Liver (tissue), 8 donors: ENCODE measurements at regions not wholly inside any gene's neighbourhood (a gene's known extent, or its start where the extent isn't known, plus 50 kb on each side); places are given as distances from the start of the nearest gene placed in this dataset.

Experiments
- DNase-seq: peaks from one replicate; pipeline ENCODE4 v3.0.0-alpha.2; 2017; ENCODE audit warnings: low spot score
- H3K27ac ChIP-seq, 2 donors: one replicate each; pipeline ENCODE4 v1.7.0; 2013; ENCODE audit warnings: inconsistent platforms in 2 of 2, low read length in 2 of 2, control low read depth in 1 of 2, low read depth in 1 of 2, mild to moderate bottlenecking in 1 of 2
- H3K27me3 ChIP-seq, 4 donors: one replicate each; pipeline versions ENCODE4 v1.6.1 to v1.7.0; 2013; ENCODE audit warnings: low read length in 3 of 4, inconsistent platforms in 1 of 4, mild to moderate bottlenecking in 1 of 4, moderate library complexity in 1 of 4; ENCODE audit not compliant: control insufficient read depth in 4 of 4, insufficient read depth in 4 of 4
- H3K36me3 ChIP-seq, 4 donors: one replicate each; pipeline versions ENCODE4 v1.6.1 to v1.7.0; 2013; ENCODE audit warnings: low read length in 3 of 4, mild to moderate bottlenecking in 3 of 4, low read depth in 1 of 4, moderate library complexity in 1 of 4; ENCODE audit not compliant: control insufficient read depth in 4 of 4, insufficient read depth in 3 of 4
- H3K4me1 ChIP-seq, 4 donors: one replicate each; pipeline versions ENCODE4 v1.6.1 to v1.7.0; 2013; ENCODE audit warnings: low read length in 3 of 4, mild to moderate bottlenecking in 3 of 4, moderate library complexity in 1 of 4; ENCODE audit not compliant: control insufficient read depth in 4 of 4, insufficient read depth in 4 of 4
- H3K4me3 ChIP-seq, 3 donors: one replicate each; pipeline versions ENCODE4 v1.6.1 to v1.7.0; 2013; ENCODE audit warnings: low read length in 3 of 3, control low read depth in 1 of 3, low read depth in 1 of 3, mild to moderate bottlenecking in 1 of 3
- H3K9ac ChIP-seq, 2 donors: one replicate each; pipeline ENCODE4 v1.7.0; 2013; ENCODE audit warnings: low read length in 2 of 2, mild to moderate bottlenecking in 2 of 2, moderate library complexity in 2 of 2, control low read depth in 1 of 2, low read depth in 1 of 2
- H3K9me3 ChIP-seq, 4 donors: one replicate each; pipeline versions ENCODE4 v1.6.1 to v1.7.0; 2013; ENCODE audit warnings: low read length in 3 of 4; ENCODE audit not compliant: control insufficient read depth in 4 of 4
- EGR1 ChIP-seq, 2 donors: IDR thresholded peaks; 2 replicates each; pipeline ENCODE4 v1.6.1; 2016 to 2018; ENCODE audit warnings: antibody characterized with exemption in 2 of 2, low read depth in 2 of 2
- FOXA1 ChIP-seq: IDR thresholded peaks from 2 replicates; pipeline ENCODE4 v1.6.1; 2016; ENCODE audit warnings: antibody characterized with exemption
- FOXA2 ChIP-seq: IDR thresholded peaks from 2 replicates; pipeline ENCODE4 v1.6.1; 2016; ENCODE audit warnings: antibody characterized with exemption
- GABPA ChIP-seq, 2 donors: IDR thresholded peaks in 1 of 2; conservative IDR thresholded peaks in 1 of 2; 2 replicates each; pipeline ENCODE4 v1.6.1; 2016; ENCODE audit warnings: antibody characterized with exemption in 2 of 2, mild to moderate bottlenecking in 1 of 2, moderate library complexity in 1 of 2
- HNF4A ChIP-seq, 2 donors: conservative IDR thresholded peaks; 2 replicates each; pipeline ENCODE4 v1.6.1; 2016; ENCODE audit warnings: antibody characterized with exemption in 2 of 2, mild to moderate bottlenecking in 2 of 2
- HNF4G ChIP-seq: IDR thresholded peaks from 2 replicates; pipeline ENCODE4 v1.6.1; 2016; ENCODE audit warnings: antibody characterized with exemption
- JUND ChIP-seq, 2 donors: IDR thresholded peaks; 2 replicates each; pipeline ENCODE4 v1.6.1; 2016; ENCODE audit warnings: antibody characterized with exemption in 2 of 2
- NR2F2 ChIP-seq: IDR thresholded peaks from 2 replicates; pipeline ENCODE4 v1.6.1; 2016; ENCODE audit warnings: antibody characterized with exemption
- RAD21 ChIP-seq, 2 donors: IDR thresholded peaks; 2 replicates each; pipeline ENCODE4 v1.6.1; 2016; ENCODE audit warnings: antibody characterized with exemption in 2 of 2, mild to moderate bottlenecking in 2 of 2
- RXRA ChIP-seq, 2 donors: IDR thresholded peaks; 2 replicates each; pipeline ENCODE4 v1.6.1; 2017 to 2018; ENCODE audit warnings: antibody characterized with exemption in 2 of 2, mild to moderate bottlenecking in 1 of 2
- SP1 ChIP-seq: IDR thresholded peaks from 2 replicates; pipeline ENCODE4 v1.6.1; 2018; ENCODE audit warnings: antibody characterized with exemption, mild to moderate bottlenecking
- TAF1 ChIP-seq: conservative IDR thresholded peaks from 2 replicates; pipeline ENCODE4 v1.6.1; 2016; ENCODE audit warnings: antibody characterized with exemption, mild to moderate bottlenecking
- YY1 ChIP-seq: IDR thresholded peaks from 2 replicates; pipeline ENCODE4 v1.6.1; 2016; ENCODE audit warnings: antibody characterized with exemption, mild to moderate bottlenecking
- ZBTB33 ChIP-seq: IDR thresholded peaks from 2 replicates; pipeline ENCODE4 v1.6.1; 2016; ENCODE audit warnings: antibody characterized with exemption
- WGBS: extraction: QIAGEN DNeasy Blood & Tissue Kit; methylation state at CpG from one replicate; pipeline ENCODE4 v1.1.7; 2013; 5-methylcytosine and 5-hydroxymethylcytosine counted together
- TF ChIP-seq, protein P1 (sequence below): IDR thresholded peaks from 2 replicates; pipeline ENCODE4 v1.6.1; 2016; ENCODE audit warnings: antibody characterized with exemption, mild to moderate bottlenecking
- TF ChIP-seq, protein P2 (sequence below): IDR thresholded peaks from 2 replicates; pipeline ENCODE4 v1.6.1; 2016; ENCODE audit warnings: antibody characterized with exemption
- TF ChIP-seq, protein P3 (sequence below): IDR thresholded peaks from 2 replicates; pipeline ENCODE4 v1.6.1; 2016; ENCODE audit warnings: antibody characterized with exemption
- TF ChIP-seq, protein P4 (sequence below): fragments of 150-350 bp; IDR thresholded peaks from 2 replicates; pipeline ENCODE4 v1.5.1; 2017; ENCODE audit warnings: improper control_type of control experiment, low read depth, low read length; ENCODE audit not compliant: missing input control
- donor health status: healthy.
- donor health status: healthy.
- donor health status: healthy.
- donor health status: healthy.
- donor health status: healthy.

DNA sequence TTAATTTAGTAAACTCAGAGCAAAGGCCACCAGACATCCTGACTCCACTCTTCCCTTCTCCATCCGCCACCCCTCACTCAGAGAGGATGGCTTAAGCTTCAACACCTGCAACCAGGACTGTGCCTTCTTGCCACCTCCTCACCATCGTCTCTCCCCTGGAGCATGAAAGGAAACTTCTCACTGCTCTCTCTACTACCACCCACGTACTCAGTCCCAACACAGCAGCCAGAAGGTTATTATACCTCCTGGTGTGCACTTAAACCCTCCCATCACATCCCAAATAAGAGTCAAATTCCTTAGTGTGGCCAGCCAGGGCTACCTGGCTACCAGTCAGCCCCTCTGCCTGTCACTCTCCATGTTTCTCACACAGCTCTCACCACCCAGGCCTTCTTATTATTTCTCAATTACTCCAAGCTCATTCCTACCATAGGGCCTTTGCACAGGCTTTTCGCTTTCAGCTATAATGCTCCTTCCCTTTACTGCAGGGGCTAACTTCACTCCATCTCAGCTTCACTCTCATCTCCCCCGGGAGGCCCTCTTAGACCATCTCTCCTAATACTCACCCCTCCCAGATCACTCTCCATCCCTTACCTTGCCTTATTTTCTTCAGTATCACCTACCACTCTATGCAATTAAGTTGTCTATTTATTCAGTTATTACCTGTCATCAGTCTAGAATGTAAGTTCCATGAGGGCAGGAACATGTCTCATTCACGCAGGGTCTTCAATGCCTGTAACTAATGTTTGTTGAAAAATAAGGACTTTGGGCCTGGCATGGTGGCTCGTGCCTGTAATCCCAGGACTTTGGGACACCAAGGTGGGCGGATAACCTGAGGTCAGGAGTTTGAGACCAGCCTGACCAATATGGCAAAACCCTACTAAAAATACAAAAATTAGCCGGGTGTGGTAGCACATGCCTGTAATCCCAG is 137.5 kb downstream of the TOMM20 start (continued):
- TF ChIP-seq RAD21 (IDR thresholded peaks at IDR 0.05), result no peak
- no peak for TF ChIP-seq JUND (IDR thresholded peaks at IDR 0.05)
- TF ChIP-seq SP1, result no peak
- TF ChIP-seq FOXA2, result no peak
- TF ChIP-seq HNF4G, result no peak
- no peak for TF ChIP-seq HNF4A (conservative IDR thresholded peaks at IDR 0.05)
- no peak for TF ChIP-seq TAF1

GRCh38 chr1:234990328-234990675 is 138.3 kb downstream of the TOMM20 start:
- H3K9me3 ChIP-seq, result no peaks in the 10 kb centered on the region
- WGBS, result 83% methylated on average over 3 of the region's 3 CpGs
- no peak overlapping the region for H3K9ac ChIP-seq
- H3K4me3 ChIP-seq, result no peak overlapping the region
- peaks cover 8 to 14% (median 13%) of the 10 kb centered on the region in 4 donors for H3K4me1 ChIP-seq
- no peak for DNase-seq
- no peak overlapping the region for H3K27ac ChIP-seq
- H3K27me3 ChIP-seq, result no peaks in the 10 kb centered on the region
- TF ChIP-seq FOXA1, result no peak
- TF ChIP-seq FOXA2, result no peak
- TF ChIP-seq, protein P1, sequence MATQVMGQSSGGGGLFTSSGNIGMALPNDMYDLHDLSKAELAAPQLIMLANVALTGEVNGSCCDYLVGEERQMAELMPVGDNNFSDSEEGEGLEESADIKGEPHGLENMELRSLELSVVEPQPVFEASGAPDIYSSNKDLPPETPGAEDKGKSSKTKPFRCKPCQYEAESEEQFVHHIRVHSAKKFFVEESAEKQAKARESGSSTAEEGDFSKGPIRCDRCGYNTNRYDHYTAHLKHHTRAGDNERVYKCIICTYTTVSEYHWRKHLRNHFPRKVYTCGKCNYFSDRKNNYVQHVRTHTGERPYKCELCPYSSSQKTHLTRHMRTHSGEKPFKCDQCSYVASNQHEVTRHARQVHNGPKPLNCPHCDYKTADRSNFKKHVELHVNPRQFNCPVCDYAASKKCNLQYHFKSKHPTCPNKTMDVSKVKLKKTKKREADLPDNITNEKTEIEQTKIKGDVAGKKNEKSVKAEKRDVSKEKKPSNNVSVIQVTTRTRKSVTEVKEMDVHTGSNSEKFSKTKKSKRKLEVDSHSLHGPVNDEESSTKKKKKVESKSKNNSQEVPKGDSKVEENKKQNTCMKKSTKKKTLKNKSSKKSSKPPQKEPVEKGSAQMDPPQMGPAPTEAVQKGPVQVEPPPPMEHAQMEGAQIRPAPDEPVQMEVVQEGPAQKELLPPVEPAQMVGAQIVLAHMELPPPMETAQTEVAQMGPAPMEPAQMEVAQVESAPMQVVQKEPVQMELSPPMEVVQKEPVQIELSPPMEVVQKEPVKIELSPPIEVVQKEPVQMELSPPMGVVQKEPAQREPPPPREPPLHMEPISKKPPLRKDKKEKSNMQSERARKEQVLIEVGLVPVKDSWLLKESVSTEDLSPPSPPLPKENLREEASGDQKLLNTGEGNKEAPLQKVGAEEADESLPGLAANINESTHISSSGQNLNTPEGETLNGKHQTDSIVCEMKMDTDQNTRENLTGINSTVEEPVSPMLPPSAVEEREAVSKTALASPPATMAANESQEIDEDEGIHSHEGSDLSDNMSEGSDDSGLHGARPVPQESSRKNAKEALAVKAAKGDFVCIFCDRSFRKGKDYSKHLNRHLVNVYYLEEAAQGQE, result no peak
- TF ChIP-seq SP1, result no peak
- TF ChIP-seq, protein P2, sequence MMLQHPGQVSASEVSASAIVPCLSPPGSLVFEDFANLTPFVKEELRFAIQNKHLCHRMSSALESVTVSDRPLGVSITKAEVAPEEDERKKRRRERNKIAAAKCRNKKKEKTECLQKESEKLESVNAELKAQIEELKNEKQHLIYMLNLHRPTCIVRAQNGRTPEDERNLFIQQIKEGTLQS, result no peak
- TF ChIP-seq HNF4G, result no peak
- no peak for TF ChIP-seq YY1
- TF ChIP-seq, protein P3, sequence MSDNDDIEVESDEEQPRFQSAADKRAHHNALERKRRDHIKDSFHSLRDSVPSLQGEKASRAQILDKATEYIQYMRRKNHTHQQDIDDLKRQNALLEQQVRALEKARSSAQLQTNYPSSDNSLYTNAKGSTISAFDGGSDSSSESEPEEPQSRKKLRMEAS, result no peak
- no peak for TF ChIP-seq EGR1 (IDR thresholded peaks at IDR 0.05; ENCODE audit: low read depth in 2 of 2)
- TF ChIP-seq, protein P4, sequence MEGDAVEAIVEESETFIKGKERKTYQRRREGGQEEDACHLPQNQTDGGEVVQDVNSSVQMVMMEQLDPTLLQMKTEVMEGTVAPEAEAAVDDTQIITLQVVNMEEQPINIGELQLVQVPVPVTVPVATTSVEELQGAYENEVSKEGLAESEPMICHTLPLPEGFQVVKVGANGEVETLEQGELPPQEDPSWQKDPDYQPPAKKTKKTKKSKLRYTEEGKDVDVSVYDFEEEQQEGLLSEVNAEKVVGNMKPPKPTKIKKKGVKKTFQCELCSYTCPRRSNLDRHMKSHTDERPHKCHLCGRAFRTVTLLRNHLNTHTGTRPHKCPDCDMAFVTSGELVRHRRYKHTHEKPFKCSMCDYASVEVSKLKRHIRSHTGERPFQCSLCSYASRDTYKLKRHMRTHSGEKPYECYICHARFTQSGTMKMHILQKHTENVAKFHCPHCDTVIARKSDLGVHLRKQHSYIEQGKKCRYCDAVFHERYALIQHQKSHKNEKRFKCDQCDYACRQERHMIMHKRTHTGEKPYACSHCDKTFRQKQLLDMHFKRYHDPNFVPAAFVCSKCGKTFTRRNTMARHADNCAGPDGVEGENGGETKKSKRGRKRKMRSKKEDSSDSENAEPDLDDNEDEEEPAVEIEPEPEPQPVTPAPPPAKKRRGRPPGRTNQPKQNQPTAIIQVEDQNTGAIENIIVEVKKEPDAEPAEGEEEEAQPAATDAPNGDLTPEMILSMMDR, result no peak
- no peak for TF ChIP-seq NR2F2
- TF ChIP-seq HNF4A (conservative IDR thresholded peaks at IDR 0.05), result no peak
- no peak for TF ChIP-seq RAD21 (IDR thresholded peaks at IDR 0.05)
- TF ChIP-seq ZBTB33, result no peak
- no peak for TF ChIP-seq GABPA (IDR thresholded peaks at IDR 0.05 in 1 of 2, conservative IDR thresholded peaks at IDR 0.05 in 1 of 2)
- no peak for TF ChIP-seq JUND (IDR thresholded peaks at IDR 0.05)
- no peak for TF ChIP-seq RXRA (IDR thresholded peaks at IDR 0.05)
- no peak for TF ChIP-seq TAF1
- no peaks in the 10 kb centered on the region for H3K36me3 ChIP-seq
